A549 (cell line): ENCODE measurements at regions not wholly inside any gene's neighbourhood (a gene's known extent, or its start where the extent isn't known, plus 50 kb on each side); places are given as distances from the start of the nearest gene placed in this dataset.

Source experiments
- ATAC-seq, 2 experiments: fragments of 200-7000 bp in 1 of 2; fragments of >200 bp in 1 of 2; cut with Nextera tagmentation in 1 of 2; cut with Tn5 transposase in 1 of 2; 3 replicates each; pipeline versions ENCODE4 v1.8.0 to v1.9.1; 2018 to 2020; ENCODE audit warnings: mild to moderate bottlenecking in 1 of 2, moderate library complexity in 1 of 2
- CTCF ChIA-PET: fragments of 300-600 bp; sonication (Branson Sonifier 250); formaldehyde crosslinking; extraction: SDS; loops from one replicate; lab custom pipeline; 2021; ENCODE audit warnings: antibody characterized with exemption, inconsistent platforms; lab: Yijun Ruan, JAX
- POLR2A ChIA-PET: fragments of 350-600 bp; formaldehyde crosslinking; extraction: SDS; loops from one replicate; lab custom pipeline; 2021; ENCODE audit warnings: antibody characterized with exemption, inconsistent platforms; lab: Yijun Ruan, JAX
- DNase-seq, 2 experiments: peaks; one replicate each; pipeline versions ENCODE4 v3.0.0 to v3.0.0-alpha.2; 2011 to 2016; ENCODE audit warnings: low read depth in 1 of 2, low spot score in 1 of 2
- FAIRE-seq: peaks from 2 replicates; lab custom pipeline; 2011; peaks lifted over from hg19 to GRCh38; lab: Jason Lieb, UNC
- H3K27ac ChIP-seq, 2 experiments: fragments of >200 bp; sonication (Bioruptor Twin); formaldehyde crosslinking; 3 replicates each; pipeline ENCODE4 v1.5.1; 2016 to 2017
- H3K4me1 ChIP-seq: fragments of >200 bp; sonication (Bioruptor Twin); formaldehyde crosslinking; 3 replicates; pipeline ENCODE4 v1.6.1; 2016
- H3K4me2 ChIP-seq: fragments of >200 bp; sonication (Bioruptor Twin); formaldehyde crosslinking; 3 replicates; pipeline ENCODE4 v1.6.1; 2016
- H3K4me3 ChIP-seq: fragments of >200 bp; sonication (Bioruptor Twin); formaldehyde crosslinking; 3 replicates; pipeline ENCODE4 v1.5.1; 2016
- H3K9me3 ChIP-seq: fragments of >200 bp; sonication (Bioruptor Twin); formaldehyde crosslinking; 3 replicates; pipeline ENCODE4 v1.6.1; 2016
- BCL3 ChIP-seq: fragments of >200 bp; sonication (Bioruptor Twin); formaldehyde crosslinking; IDR thresholded peaks from 3 replicates; pipeline ENCODE4 v1.6.1; 2016
- CBX8 ChIP-seq: fragments of 200-600 bp; sonication (generic); IDR thresholded peaks from 2 replicates; pipeline ENCODE4 v1.6.1; 2016
- CEBPB ChIP-seq, 2 experiments: fragments of >200 bp in 1 of 2; sonication (Bioruptor Twin) in 1 of 2; formaldehyde crosslinking in 1 of 2; IDR thresholded peaks; 2 replicates each; pipeline ENCODE4 v1.6.1; 2012 to 2016
- CHD2 ChIP-seq: fragments of 150-350 bp; IDR thresholded peaks from 2 replicates; pipeline ENCODE4 v1.6.1; 2014; ENCODE audit warnings: low read length; ENCODE audit not compliant: partially characterized antibody
- CTCF ChIP-seq: fragments of >200 bp; sonication (Bioruptor Twin); formaldehyde crosslinking; IDR thresholded peaks from 3 replicates; pipeline ENCODE4 v1.5.1; 2016
- FOSB ChIP-seq: fragments of 250-450 bp; sonication (Bioruptor Pico); IDR thresholded peaks from 2 replicates; pipeline ENCODE4 v1.5.0; 2020; ENCODE audit warnings: mild to moderate bottlenecking, moderate library complexity
- FOSL2 ChIP-seq, 2 experiments: fragments of 450-650 bp in 1 of 2; fragments of >200 bp in 1 of 2; sonication (Bioruptor Twin) in 1 of 2; formaldehyde crosslinking; IDR thresholded peaks; 2 replicates each; pipeline versions ENCODE4 v1.5.0 to v1.6.1; 2016 to 2020; ENCODE audit warnings: mild to moderate bottlenecking in 1 of 2, moderate library complexity in 1 of 2
- FOXS1 ChIP-seq: fragments of 250-450 bp; sonication (Bioruptor Pico); IDR thresholded peaks from 2 replicates; pipeline ENCODE4 v1.5.0; 2020; ENCODE audit warnings: mild to moderate bottlenecking, moderate library complexity
- GATA3 ChIP-seq: IDR thresholded peaks from 2 replicates; pipeline ENCODE4 v1.6.1; 2012; ENCODE audit warnings: borderline replicate concordance
- HDAC2 ChIP-seq: fragments of 200-600 bp; sonication (generic); IDR thresholded peaks from 2 replicates; pipeline ENCODE4 v1.6.1; 2016
- JUNB ChIP-seq: fragments of >200 bp; sonication (Bioruptor Twin); formaldehyde crosslinking; IDR thresholded peaks from 2 replicates; pipeline ENCODE4 v1.6.1; 2016
- MAZ ChIP-seq: fragments of 150-350 bp; IDR thresholded peaks from 2 replicates; pipeline ENCODE4 v1.6.1; 2014; ENCODE audit warnings: antibody characterized with exemption, low read depth, low read length, borderline replicate concordance
- MYC ChIP-seq: IDR thresholded peaks from 2 replicates; pipeline ENCODE4 v1.6.1; 2012; ENCODE audit warnings: mild to moderate bottlenecking, inconsistent platforms, low read length, improper control_type of control experiment, borderline replicate concordance
- NR3C1 ChIP-seq: fragments of >200 bp; sonication (Bioruptor Twin); formaldehyde crosslinking; IDR thresholded peaks from 3 replicates; pipeline ENCODE4 v1.6.1; 2017
- PBX3 ChIP-seq: IDR thresholded peaks from 2 replicates; pipeline ENCODE4 v1.6.1; 2012
- PHF8 ChIP-seq: fragments of 200-600 bp; sonication (generic); IDR thresholded peaks from 2 replicates; pipeline ENCODE4 v1.6.1; 2016; ENCODE audit warnings: low read depth, mild to moderate bottlenecking, antibody characterized with exemption, moderate library complexity, borderline replicate concordance
- POLR2A ChIP-seq: IDR thresholded peaks from 2 replicates; pipeline ENCODE4 v1.6.1; 2012; ENCODE audit warnings: mild to moderate bottlenecking, low read length
- POLR2AphosphoS2 ChIP-seq: conservative IDR thresholded peaks from 2 replicates; pipeline ENCODE4 v1.6.1; 2012; ENCODE audit warnings: low read length, improper control_type of control experiment, inconsistent platforms
- RARB ChIP-seq: fragments of 250-450 bp; sonication (Bioruptor Pico); IDR thresholded peaks from 2 replicates; pipeline ENCODE4 v1.8.0; 2021; ENCODE audit warnings: mild to moderate bottlenecking, moderate library complexity
- RFX5 ChIP-seq: fragments of 450-650 bp; IDR thresholded peaks from 2 replicates; pipeline ENCODE4 v1.7.1; 2014; ENCODE audit warnings: antibody characterized with exemption, mild to moderate bottlenecking, moderate library complexity
- RNF2 ChIP-seq: fragments of 200-600 bp; sonication (generic); IDR thresholded peaks from 2 replicates; pipeline ENCODE4 v1.6.1; 2016; ENCODE audit warnings: low read depth, mild to moderate bottlenecking, antibody characterized with exemption, moderate library complexity, borderline replicate concordance
- SMC3 ChIP-seq: fragments of >200 bp; sonication (Bioruptor Twin); formaldehyde crosslinking; IDR thresholded peaks from 3 replicates; pipeline ENCODE4 v1.6.1; 2018; ENCODE audit warnings: inconsistent platforms
- SREBF2 ChIP-seq: fragments of 450-650 bp; IDR thresholded peaks from 2 replicates; pipeline ENCODE4 v1.6.1; 2014; ENCODE audit warnings: mild to moderate bottlenecking, moderate library complexity
- TFCP2L1 ChIP-seq: fragments of 250-450 bp; sonication (Bioruptor Pico); IDR thresholded peaks from 2 replicates; pipeline ENCODE4 v1.5.0; 2021; ENCODE audit warnings: mild to moderate bottlenecking
- ZFP36 ChIP-seq: fragments of 450-650 bp; IDR thresholded peaks from 2 replicates; pipeline ENCODE4 v1.6.1; 2014; ENCODE audit warnings: borderline replicate concordance; ENCODE audit not compliant: partially characterized antibody
- ZNF302 ChIP-seq: fragments of 250-450 bp; sonication (Bioruptor Pico); IDR thresholded peaks from 2 replicates; pipeline ENCODE4 v1.9.0; 2021; ENCODE audit warnings: inconsistent platforms, mild to moderate bottlenecking, moderate library complexity
- WGBS: methylation state at CpG from one replicate; pipeline ENCODE4 v1.1.6; 2017; ENCODE audit errors: missing lambda C conversion rate; 5-methylcytosine and 5-hydroxymethylcytosine counted together
- TF ChIP-seq, protein P1 (sequence below): fragments of 200-600 bp; sonication (generic); IDR thresholded peaks from 2 replicates; pipeline ENCODE4 v1.6.1; 2016; ENCODE audit warnings: antibody characterized with exemption, mild to moderate bottlenecking, moderate library complexity
- TF ChIP-seq, protein P2 (sequence below): IDR thresholded peaks from 2 replicates; pipeline ENCODE4 v1.6.1; 2012; ENCODE audit warnings: low read depth, borderline replicate concordance

DNA sequence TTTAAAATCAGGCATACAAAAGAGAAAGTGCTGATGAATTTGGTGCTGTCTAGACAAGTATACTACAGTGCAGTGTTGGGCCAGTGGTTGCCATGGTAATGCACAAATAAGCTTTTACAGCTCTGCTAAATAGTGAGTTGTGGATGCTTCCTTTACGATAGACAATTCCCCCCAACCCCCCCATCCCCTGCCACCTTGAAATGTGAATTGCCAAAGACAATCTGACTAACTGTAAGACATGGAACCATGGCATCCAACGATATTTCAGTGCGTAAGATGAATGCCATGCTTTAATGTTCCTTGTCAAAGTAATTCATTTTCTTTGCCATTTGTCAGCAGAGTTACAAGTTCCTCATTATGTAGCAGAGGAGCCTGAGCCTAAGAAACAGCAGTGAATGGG, 91.5 kb upstream of the NREP start:
- Histone ChIP-seq H3K4me3 (no peak overlapping the region), H3K4me1 (no peaks in the 10 kb centered on the region), H3K4me2 (no peak overlapping the region), H3K27ac (no peak overlapping the region)
- ATAC-seq (no peak), DNase-seq (no peak), FAIRE-seq (no peak)
- CTCF ChIA-PET = no interaction called here
- TF ChIP-seq POLR2AphosphoS2 = no peak
- no peak for TF ChIP-seq TFCP2L1
- no peak for TF ChIP-seq BCL3
- no peak for TF ChIP-seq FOXS1 (CRISPR knock-in tag)
- no peak for TF ChIP-seq MYC
- no peak for TF ChIP-seq ZNF302 (CRISPR knock-in tag)
- TF ChIP-seq JUNB = no peak
- TF ChIP-seq CEBPB (IDR thresholded peaks at IDR 0.05) = no peak
- TF ChIP-seq FOSB (CRISPR knock-in tag) = no peak
- TF ChIP-seq RARB (CRISPR knock-in tag) = no peak
- no peak for TF ChIP-seq RFX5
- no peak for TF ChIP-seq MAZ
- no peak for TF ChIP-seq PHF8
- TF ChIP-seq, protein P1, sequence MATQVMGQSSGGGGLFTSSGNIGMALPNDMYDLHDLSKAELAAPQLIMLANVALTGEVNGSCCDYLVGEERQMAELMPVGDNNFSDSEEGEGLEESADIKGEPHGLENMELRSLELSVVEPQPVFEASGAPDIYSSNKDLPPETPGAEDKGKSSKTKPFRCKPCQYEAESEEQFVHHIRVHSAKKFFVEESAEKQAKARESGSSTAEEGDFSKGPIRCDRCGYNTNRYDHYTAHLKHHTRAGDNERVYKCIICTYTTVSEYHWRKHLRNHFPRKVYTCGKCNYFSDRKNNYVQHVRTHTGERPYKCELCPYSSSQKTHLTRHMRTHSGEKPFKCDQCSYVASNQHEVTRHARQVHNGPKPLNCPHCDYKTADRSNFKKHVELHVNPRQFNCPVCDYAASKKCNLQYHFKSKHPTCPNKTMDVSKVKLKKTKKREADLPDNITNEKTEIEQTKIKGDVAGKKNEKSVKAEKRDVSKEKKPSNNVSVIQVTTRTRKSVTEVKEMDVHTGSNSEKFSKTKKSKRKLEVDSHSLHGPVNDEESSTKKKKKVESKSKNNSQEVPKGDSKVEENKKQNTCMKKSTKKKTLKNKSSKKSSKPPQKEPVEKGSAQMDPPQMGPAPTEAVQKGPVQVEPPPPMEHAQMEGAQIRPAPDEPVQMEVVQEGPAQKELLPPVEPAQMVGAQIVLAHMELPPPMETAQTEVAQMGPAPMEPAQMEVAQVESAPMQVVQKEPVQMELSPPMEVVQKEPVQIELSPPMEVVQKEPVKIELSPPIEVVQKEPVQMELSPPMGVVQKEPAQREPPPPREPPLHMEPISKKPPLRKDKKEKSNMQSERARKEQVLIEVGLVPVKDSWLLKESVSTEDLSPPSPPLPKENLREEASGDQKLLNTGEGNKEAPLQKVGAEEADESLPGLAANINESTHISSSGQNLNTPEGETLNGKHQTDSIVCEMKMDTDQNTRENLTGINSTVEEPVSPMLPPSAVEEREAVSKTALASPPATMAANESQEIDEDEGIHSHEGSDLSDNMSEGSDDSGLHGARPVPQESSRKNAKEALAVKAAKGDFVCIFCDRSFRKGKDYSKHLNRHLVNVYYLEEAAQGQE = no peak
- no peak for TF ChIP-seq PBX3
- TF ChIP-seq, all 56 proteins: peak for 0
- WGBS = 43% methylated on average over 3 of the region's 3 CpGs
- H3K9me3 ChIP-seq = no peaks in the 10 kb centered on the region
- POLR2A ChIA-PET = no interaction called here

- CTCF ChIA-PET = interaction anchor here (0.6 kb wide), 2 partner anchors 58 to 233 kb away, joined by 3 read pairs; no protein-coding TSS in a partner anchor
- FAIRE-seq (no peak), ATAC-seq (no peak), DNase-seq (no peak)
- 48% methylated on average over 3 of the region's 3 CpGs for WGBS
- no peaks in the 10 kb centered on the region for H3K4me1 ChIP-seq
- H3K4me3 ChIP-seq = no peak overlapping the region
- no peak overlapping the region for H3K27ac ChIP-seq
- H3K9me3 ChIP-seq = no peaks in the 10 kb centered on the region
- POLR2A ChIA-PET = no interaction called here
- no peak overlapping the region for H3K4me2 ChIP-seq
- TF ChIP-seq GATA3 (no peak), SMC3 (no peak), HDAC2 (no peak), RNF2 (no peak), MAZ (no peak), CEBPB (IDR thresholded peaks at IDR 0.05) (no peak), ZFP36 (no peak), CTCF (no peak), NR3C1 (no peak), POLR2A (no peak), PHF8 (no peak), SREBF2 (no peak), CBX8 (no peak), FOSL2 (IDR thresholded peaks at IDR 0.05) (no peak), FOSL2 (CRISPR knock-in tag; IDR thresholded peaks at IDR 0.05) (no peak), CHD2 (no peak)
- TF ChIP-seq, protein P2, sequence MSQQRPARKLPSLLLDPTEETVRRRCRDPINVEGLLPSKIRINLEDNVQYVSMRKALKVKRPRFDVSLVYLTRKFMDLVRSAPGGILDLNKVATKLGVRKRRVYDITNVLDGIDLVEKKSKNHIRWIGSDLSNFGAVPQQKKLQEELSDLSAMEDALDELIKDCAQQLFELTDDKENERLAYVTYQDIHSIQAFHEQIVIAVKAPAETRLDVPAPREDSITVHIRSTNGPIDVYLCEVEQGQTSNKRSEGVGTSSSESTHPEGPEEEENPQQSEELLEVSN = no peak
Observed at GRCh38 chr5:111847052-111847925, 90.3 kb upstream of the NREP start.
